Fibroblast of lung (primary cell): ENCODE measurements at regions not wholly inside any gene's neighbourhood (a gene's known extent, or its start where the extent isn't known, plus 50 kb on each side); places are given as distances from the start of the nearest gene placed in this dataset.

Experiments
- EZH2 ChIP-seq: IDR thresholded peaks from 2 replicates; pipeline ENCODE4 v1.5.1; 2012; ENCODE audit warnings: low read length, control low read depth, mild to moderate bottlenecking; ENCODE audit errors: missing control alignments
- TF ChIP-seq, protein P1 (sequence below), 2 donors: IDR thresholded peaks in 1 of 2; conservative IDR thresholded peaks in 1 of 2; 1 replicate in 1 of 2; 2 replicates in 1 of 2; pipeline ENCODE4 v1.5.1; 2011 to 2012; ENCODE audit warnings: low read length in 2 of 2, control low read depth in 1 of 2, inconsistent platforms in 1 of 2, low read depth in 1 of 2, mild to moderate bottlenecking in 1 of 2

DNA sequence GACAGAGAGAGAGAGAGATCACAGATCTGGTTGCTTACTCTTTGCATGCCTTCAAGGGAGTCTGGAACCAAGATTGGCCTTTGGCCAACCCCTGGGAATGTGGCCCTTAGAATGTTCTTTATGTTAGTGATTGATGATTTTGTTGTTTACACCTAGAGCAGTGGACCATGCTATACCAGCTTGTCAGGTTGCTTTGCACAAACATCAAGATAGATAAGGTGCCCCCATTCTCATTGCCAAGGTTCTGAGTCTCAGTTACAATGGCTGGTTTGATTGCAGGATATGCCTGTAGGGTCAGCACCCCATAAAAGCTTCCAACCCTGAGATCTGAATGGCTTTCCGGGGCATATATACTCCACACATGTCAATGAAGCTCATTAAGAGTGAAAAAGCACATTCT, 53.5 kb upstream of the SLC2A12 start:
- TF ChIP-seq, protein P1, sequence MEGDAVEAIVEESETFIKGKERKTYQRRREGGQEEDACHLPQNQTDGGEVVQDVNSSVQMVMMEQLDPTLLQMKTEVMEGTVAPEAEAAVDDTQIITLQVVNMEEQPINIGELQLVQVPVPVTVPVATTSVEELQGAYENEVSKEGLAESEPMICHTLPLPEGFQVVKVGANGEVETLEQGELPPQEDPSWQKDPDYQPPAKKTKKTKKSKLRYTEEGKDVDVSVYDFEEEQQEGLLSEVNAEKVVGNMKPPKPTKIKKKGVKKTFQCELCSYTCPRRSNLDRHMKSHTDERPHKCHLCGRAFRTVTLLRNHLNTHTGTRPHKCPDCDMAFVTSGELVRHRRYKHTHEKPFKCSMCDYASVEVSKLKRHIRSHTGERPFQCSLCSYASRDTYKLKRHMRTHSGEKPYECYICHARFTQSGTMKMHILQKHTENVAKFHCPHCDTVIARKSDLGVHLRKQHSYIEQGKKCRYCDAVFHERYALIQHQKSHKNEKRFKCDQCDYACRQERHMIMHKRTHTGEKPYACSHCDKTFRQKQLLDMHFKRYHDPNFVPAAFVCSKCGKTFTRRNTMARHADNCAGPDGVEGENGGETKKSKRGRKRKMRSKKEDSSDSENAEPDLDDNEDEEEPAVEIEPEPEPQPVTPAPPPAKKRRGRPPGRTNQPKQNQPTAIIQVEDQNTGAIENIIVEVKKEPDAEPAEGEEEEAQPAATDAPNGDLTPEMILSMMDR (conservative IDR thresholded peaks at IDR 0.05 in 1 of 2, IDR thresholded peaks at IDR 0.05 in 1 of 2; ENCODE audit: low read depth in 1 of 2, low read length in 2 of 2), result no peak
- no peak for TF ChIP-seq EZH2
